K562 (cell line): ENCODE measurements at regions not wholly inside any gene's neighbourhood (a gene's known extent, or its start where the extent isn't known, plus 50 kb on each side); places are given as distances from the start of the nearest gene placed in this dataset.

Experiments used
- ATF7 ChIP-seq: fragments of 450-650 bp; IDR thresholded peaks from 2 replicates; pipeline ENCODE4 v1.7.1; 2014; ENCODE audit warnings: mild to moderate bottlenecking, moderate library complexity
- BMI1 ChIP-seq: fragments of 150-350 bp; IDR thresholded peaks from 2 replicates; pipeline ENCODE4 v1.6.1; 2014; ENCODE audit warnings: low read length
- CREB1 ChIP-seq, 2 experiments: sonication (generic) in 1 of 2; formaldehyde crosslinking in 1 of 2; IDR thresholded peaks; 2 replicates each; pipeline versions ENCODE4 v1.6.1 to v1.8.0; 2012 to 2022; ENCODE audit warnings: inconsistent platforms in 1 of 2, mild to moderate bottlenecking in 1 of 2, missing genetic modification reagents in 1 of 2, moderate library complexity in 1 of 2
- FOXK1 ChIP-seq: sonication (generic); formaldehyde crosslinking; IDR thresholded peaks from 2 replicates; pipeline ENCODE4 v1.8.0; 2022; ENCODE audit warnings: missing genetic modification reagents, mild to moderate bottlenecking, borderline replicate concordance
- HDAC6 ChIP-seq: IDR thresholded peaks from 2 replicates; pipeline ENCODE4 v1.6.1; 2012; ENCODE audit warnings: low read depth, mild to moderate bottlenecking, control low read depth, inconsistent platforms, low read length, moderate library complexity
- HEY1 ChIP-seq: fragments of 250-450 bp; sonication (Bioruptor Pico); IDR thresholded peaks from 2 replicates; pipeline ENCODE4 v1.5.0; 2020; ENCODE audit warnings: mild to moderate bottlenecking, moderate library complexity, borderline replicate concordance
- KHSRP ChIP-seq: fragments of 450-650 bp; IDR thresholded peaks from 2 replicates; pipeline ENCODE4 v1.6.1; 2017
- L3MBTL2 ChIP-seq: fragments of 450-650 bp; IDR thresholded peaks from 2 replicates; pipeline ENCODE4 v1.6.1; 2016; ENCODE audit warnings: mild to moderate bottlenecking, moderate library complexity
- LEF1 ChIP-seq: fragments of 450-650 bp; IDR thresholded peaks from 2 replicates; pipeline ENCODE4 v1.6.1; 2016; ENCODE audit warnings: mild to moderate bottlenecking
- MCM2 ChIP-seq: fragments of 450-650 bp; IDR thresholded peaks from 2 replicates; pipeline ENCODE4 v1.6.1; 2017; ENCODE audit warnings: low read depth, mild to moderate bottlenecking
- MECOM ChIP-seq: fragments of 250-450 bp; sonication (Bioruptor Pico); IDR thresholded peaks from 2 replicates; pipeline ENCODE4 v1.8.0; 2022; ENCODE audit warnings: inconsistent platforms
- MED1 ChIP-seq: sonication (generic); formaldehyde crosslinking; IDR thresholded peaks from 2 replicates; pipeline ENCODE4 v1.8.1; 2023; ENCODE audit warnings: missing genetic modification reagents, borderline replicate concordance
- MTA1 ChIP-seq: fragments of 450-650 bp; IDR thresholded peaks from 2 replicates; pipeline ENCODE4 v1.6.1; 2017; ENCODE audit warnings: borderline replicate concordance
- PBX2 ChIP-seq, 2 experiments: IDR thresholded peaks in 1 of 2; conservative IDR thresholded peaks in 1 of 2; 2 replicates each; pipeline ENCODE4 v1.6.1; 2016; ENCODE audit warnings: low read depth in 2 of 2, mild to moderate bottlenecking in 1 of 2, missing compliant biosample characterization in 1 of 2, missing genetic modification characterization in 1 of 2, moderate library complexity in 1 of 2
- PKNOX1 ChIP-seq: fragments of 450-650 bp; IDR thresholded peaks from 2 replicates; pipeline ENCODE4 v1.6.1; 2016
- POLR2AphosphoS5 ChIP-seq: IDR thresholded peaks from 2 replicates; pipeline ENCODE4 v1.6.1; 2011; ENCODE audit warnings: mild to moderate bottlenecking, low read depth, low read length, moderate library complexity; ENCODE audit not compliant: control insufficient read depth, insufficient read depth
- RAD21 ChIP-seq, 2 experiments: fragments of 250-450 bp in 1 of 2; fragments of 450-650 bp in 1 of 2; sonication (Bioruptor Pico) in 1 of 2; formaldehyde crosslinking in 1 of 2; IDR thresholded peaks in 1 of 2; conservative IDR thresholded peaks in 1 of 2; 2 replicates each; pipeline versions ENCODE4 v1.4.0 to v1.8.0; 2020 to 2022; ENCODE audit warnings: mild to moderate bottlenecking in 2 of 2, moderate library complexity in 1 of 2
- RNF2 ChIP-seq: sonication (generic); IDR thresholded peaks from 2 replicates; pipeline ENCODE4 v1.6.1; 2016
- SAP30 ChIP-seq: fragments of 200-600 bp; sonication (generic); IDR thresholded peaks from 2 replicates; pipeline ENCODE4 v1.6.1; 2012; ENCODE audit warnings: borderline replicate concordance, low read depth, mild to moderate bottlenecking, moderate library complexity, low read length, control low read depth, inconsistent platforms; ENCODE audit not compliant: insufficient read depth, poor library complexity, severe bottlenecking
- TCFL5 ChIP-seq: fragments of 250-450 bp; sonication (Bioruptor Pico); conservative IDR thresholded peaks from 2 replicates; pipeline ENCODE4 v1.6.1; 2021; ENCODE audit warnings: mild to moderate bottlenecking, moderate library complexity, matching md5 sums
- ZNF140 ChIP-seq: fragments of 250-450 bp; sonication (Bioruptor Pico); IDR thresholded peaks from 2 replicates; pipeline ENCODE4 v1.8.0; 2021; ENCODE audit warnings: moderate library complexity, mild to moderate bottlenecking, inconsistent platforms
- ZNF280B ChIP-seq: fragments of 250-450 bp; sonication (Bioruptor Pico); IDR thresholded peaks from 2 replicates; pipeline ENCODE4 v1.5.1; 2021; ENCODE audit warnings: mild to moderate bottlenecking
- ZNF347 ChIP-seq: fragments of 450-650 bp; formaldehyde crosslinking; IDR thresholded peaks from 2 replicates; pipeline ENCODE4 v1.4.0; 2020; ENCODE audit warnings: low read depth, mild to moderate bottlenecking, moderate library complexity
- ZNF561 ChIP-seq: fragments of 450-650 bp; formaldehyde crosslinking; conservative IDR thresholded peaks from 2 replicates; pipeline ENCODE4 v1.4.0; 2020; ENCODE audit warnings: mild to moderate bottlenecking, moderate library complexity

GRCh38 chr5:54736003-54736797 lies 218.6 kb downstream of the SNX18 start (continued):
- no peak for TF ChIP-seq ZNF280B
- TF ChIP-seq RAD21 (CRISPR knock-in tag; conservative IDR thresholded peaks at IDR 0.05 in 1 of 2, IDR thresholded peaks at IDR 0.05 in 1 of 2): 0 out of 4 replicates have a peak, but pooled peaks of 1 of the 2 experiments have one; percentile 10
- 0 out of 2 replicates have a peak, but pooled peaks have one; percentile 11 for TF ChIP-seq CREB1 (IDR thresholded peaks at IDR 0.05)
- no peak for TF ChIP-seq CREB1 (CRISPR knock-in tag; IDR thresholded peaks at IDR 0.05)
- no peak for TF ChIP-seq MED1
- TF ChIP-seq MCM2: no peak
- no peak for TF ChIP-seq HEY1 (CRISPR knock-in tag)
- no peak for TF ChIP-seq BMI1
- no peak for TF ChIP-seq HDAC6
- 0 out of 2 replicates have a peak, but pooled peaks have one; percentile 23 for TF ChIP-seq LEF1
- no peak for TF ChIP-seq L3MBTL2
- TF ChIP-seq MECOM (CRISPR knock-in tag): peak; percentile 99
- TF ChIP-seq ZNF347 (CRISPR knock-in tag): no peak
- TF ChIP-seq ZNF140 (CRISPR knock-in tag): no peak
- TF ChIP-seq POLR2AphosphoS5: no peak
- TF ChIP-seq SAP30: no peak
- no peak for TF ChIP-seq RNF2
- TF ChIP-seq KHSRP: no peak
- no peak for TF ChIP-seq FOXK1 (CRISPR knock-in tag)
- no peak for TF ChIP-seq ZNF561 (CRISPR knock-in tag)
- TF ChIP-seq PBX2 (CRISPR knock-in tag; IDR thresholded peaks at IDR 0.05; ENCODE audit: low read depth): no peak
- peak; percentile 81 for TF ChIP-seq PBX2 (tag; conservative IDR thresholded peaks at IDR 0.05; ENCODE audit: low read depth)
- no peak for TF ChIP-seq TCFL5 (CRISPR knock-in tag)
- TF ChIP-seq ATF7: 0 out of 2 replicates have a peak, but pooled peaks have one; percentile 33
- TF ChIP-seq PKNOX1: peak; percentile 92
- TF ChIP-seq MTA1: no peak
